Femur (tissue), 1 donor: ENCODE measurements at regions not wholly inside any gene's neighbourhood (a gene's known extent, or its start where the extent isn't known, plus 50 kb on each side); places are given as distances from the start of the nearest gene placed in this dataset.
A peak's percentile ranks its signal among the peaks of the same experiment; 100 is the strongest.
"Not testable (repeated sequence)": the region's sequence is repeated elsewhere in the genome, so short reads cannot be mapped to it uniquely, and the experiment has no call there.

Experiments used
- DNase-seq: peaks from one replicate; pipeline ENCODE4 v3.0.0-alpha.2; 2017

- DNase-seq = no peak
Measured at GRCh38 chr16:86872833-86873232, 294.5 kb downstream of the FOXL1 start.

- DNase-seq = no peak
Measured at GRCh38 chr16:86874141-86874540, 295.8 kb downstream of the FOXL1 start.

- no peak for DNase-seq
Measured at GRCh38 chr16:86876499-86876898, 298.1 kb downstream of the FOXL1 start.

- no peak for DNase-seq
Measured at GRCh38 chr16:86877108-86877507, 298.8 kb downstream of the FOXL1 start.

- DNase-seq = no peak
Measured at GRCh38 chr16:86877835-86878234, 299.5 kb downstream of the FOXL1 start.

- DNase-seq = no peak
Measured at GRCh38 chr16:86878236-86879080, 300.1 kb downstream of the FOXL1 start.

GRCh38 chr16:86879268-86879667 lies 300.9 kb downstream of the FOXL1 start:
- no peak for DNase-seq

GRCh38 chr16:86880316-86881117 lies 302.2 kb downstream of the FOXL1 start:
- no peak for DNase-seq

GRCh38 chr16:86881118-86881510 lies 302.8 kb downstream of the FOXL1 start:
- DNase-seq = no peak

GRCh38 chr16:86881861-86882273 lies 303.5 kb downstream of the FOXL1 start:
- peak; percentile 56 for DNase-seq

GRCh38 chr16:86882586-86883280 lies 304.4 kb downstream of the FOXL1 start:
- peak; percentile 70 for DNase-seq

GRCh38 chr16:86883583-86884389 lies 305.4 kb downstream of the FOXL1 start:
- no peak for DNase-seq

- DNase-seq = no peak
Measured at GRCh38 chr16:86884390-86884650, 306.0 kb downstream of the FOXL1 start.

- DNase-seq = no peak
Measured at GRCh38 chr16:86885139-86885538, 306.8 kb downstream of the FOXL1 start.

GRCh38 chr16:86886651-86887050 lies 308.3 kb downstream of the FOXL1 start:
- no peak for DNase-seq

- no peak for DNase-seq
Measured at GRCh38 chr16:86887416-86887815, 309.1 kb downstream of the FOXL1 start.

GRCh38 chr16:86888231-86889053 lies 310.1 kb downstream of the FOXL1 start:
- no peak for DNase-seq

- DNase-seq = not testable (repeated sequence)
Measured at GRCh38 chr16:86889054-86889366, 310.7 kb downstream of the FOXL1 start.

GRCh38 chr16:86889974-86890373 lies 311.6 kb downstream of the FOXL1 start:
- DNase-seq = no peak

GRCh38 chr16:86891121-86891520 lies 312.8 kb downstream of the FOXL1 start:
- no peak for DNase-seq

GRCh38 chr16:86891631-86892030 lies 313.3 kb downstream of the FOXL1 start:
- no peak for DNase-seq

- no peak for DNase-seq
Measured at GRCh38 chr16:86892509-86892908, 314.2 kb downstream of the FOXL1 start.
